ENCODE measurements at regions not wholly inside any gene's neighbourhood (a gene's known extent, or its start where the extent isn't known, plus 50 kb on each side); places are given as distances from the start of the nearest gene placed in this dataset.

DNA sequence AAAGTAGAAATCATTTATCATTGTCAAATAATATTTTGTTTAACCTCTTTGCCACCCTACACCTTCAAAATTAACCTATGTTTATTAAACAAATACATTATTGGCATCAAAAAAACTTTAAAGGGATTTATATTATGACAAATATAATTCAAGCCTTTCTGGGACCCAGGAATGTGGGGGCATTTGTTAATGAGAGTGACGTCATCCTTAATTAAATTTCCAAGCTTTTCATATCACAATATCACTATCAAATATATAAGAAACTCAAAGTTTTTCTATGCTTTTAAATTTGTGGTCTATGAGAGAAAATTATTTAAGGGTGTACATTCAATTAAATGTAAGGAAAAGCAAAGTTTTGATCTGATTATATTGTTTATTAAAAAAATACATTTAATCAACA, 307.4 kb upstream of the POU3F3 start:
- H3K27me3 ChIP-seq (ENCODE audit: control insufficient read depth, insufficient read depth, low read length) = no peaks in the 10 kb centered on the region

DNA sequence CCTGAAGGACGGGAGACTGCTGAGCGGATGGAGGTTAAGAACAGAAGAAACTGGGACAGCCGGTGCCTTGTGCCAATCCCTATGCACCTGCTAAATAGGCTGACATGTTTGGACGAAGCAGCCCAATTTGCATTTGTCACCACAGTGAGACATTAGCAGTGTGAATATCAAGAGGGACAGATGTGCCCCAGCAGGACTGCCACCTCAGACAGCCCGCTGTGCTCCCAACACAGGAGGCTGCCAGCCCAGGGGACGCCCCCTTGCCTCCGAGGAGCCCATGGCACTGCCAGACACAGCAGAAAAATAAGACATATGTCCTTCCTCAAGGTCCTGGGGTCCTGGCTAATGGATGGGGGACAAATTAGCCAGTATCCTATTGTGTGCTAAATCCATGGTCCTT, 306.7 kb upstream of the POU3F3 start:
- H3K9ac ChIP-seq (ENCODE audit: low read length) = no peak overlapping the region

More for the DNA sequence above, 307.4 kb upstream of the POU3F3 start:
- Histone ChIP-seq H3K36me3 (ENCODE audit: control insufficient read depth, insufficient read depth, low read length) (no peaks in the 10 kb centered on the region), H3K9me3 (ENCODE audit: control insufficient read depth, insufficient read depth, low read depth, low read length) (no peaks in the 10 kb centered on the region), H3K27ac (ENCODE audit: low read depth, low read length) (no peak overlapping the region), H3K9ac (ENCODE audit: low read length) (no peak overlapping the region), H3K4me1 (ENCODE audit: control insufficient read depth, insufficient read depth, low read length) (no peaks in the 10 kb centered on the region), H3K4me3 (ENCODE audit: low read depth, low read length) (no peak overlapping the region)

DNA sequence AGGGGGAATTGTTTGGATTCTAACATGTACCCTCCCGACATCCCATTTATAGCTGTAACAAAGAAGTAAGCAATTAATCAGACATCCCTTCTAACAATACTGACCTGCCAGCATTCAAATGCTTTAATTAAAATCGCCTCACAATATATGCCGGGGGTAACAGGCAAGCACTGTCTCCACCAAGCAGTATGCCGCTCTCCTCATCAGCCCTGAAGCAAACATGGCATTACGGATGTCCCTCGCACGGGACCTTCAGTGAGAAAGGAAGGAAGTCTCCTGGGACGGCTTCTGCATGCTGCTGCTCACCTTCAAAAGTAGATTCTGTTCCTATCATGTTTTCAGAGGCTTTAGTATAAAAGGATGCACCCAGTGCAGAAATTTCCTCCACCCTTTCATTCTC, 292.7 kb upstream of the POU3F3 start:
- Histone ChIP-seq H3K27me3 (ENCODE audit: control insufficient read depth, insufficient read depth, low read length) (no peaks in the 10 kb centered on the region), H3K27ac (ENCODE audit: low read depth, low read length) (no peak overlapping the region), H3K4me3 (ENCODE audit: low read depth, low read length) (no peak overlapping the region), H3K9me3 (ENCODE audit: control insufficient read depth, insufficient read depth, low read depth, low read length) (no peaks in the 10 kb centered on the region), H3K4me1 (ENCODE audit: control insufficient read depth, insufficient read depth, low read length) (peaks cover 12% of the 10 kb centered on the region; the same call in 1 of the 2 replicates), H3K36me3 (ENCODE audit: control insufficient read depth, insufficient read depth, low read length) (no peaks in the 10 kb centered on the region), H3K9ac (ENCODE audit: low read length) (no peak overlapping the region)

More for the DNA sequence above, 306.7 kb upstream of the POU3F3 start:
- no peaks in the 10 kb centered on the region for H3K36me3 ChIP-seq (ENCODE audit: control insufficient read depth, insufficient read depth, low read length)
- H3K4me3 ChIP-seq (ENCODE audit: low read depth, low read length) = no peak overlapping the region
- no peaks in the 10 kb centered on the region for H3K4me1 ChIP-seq (ENCODE audit: control insufficient read depth, insufficient read depth, low read length)
- H3K27me3 ChIP-seq (ENCODE audit: control insufficient read depth, insufficient read depth, low read length) = no peaks in the 10 kb centered on the region
- H3K27ac ChIP-seq (ENCODE audit: low read depth, low read length) = no peak overlapping the region
- H3K9me3 ChIP-seq (ENCODE audit: control insufficient read depth, insufficient read depth, low read depth, low read length) = no peaks in the 10 kb centered on the region

DNA sequence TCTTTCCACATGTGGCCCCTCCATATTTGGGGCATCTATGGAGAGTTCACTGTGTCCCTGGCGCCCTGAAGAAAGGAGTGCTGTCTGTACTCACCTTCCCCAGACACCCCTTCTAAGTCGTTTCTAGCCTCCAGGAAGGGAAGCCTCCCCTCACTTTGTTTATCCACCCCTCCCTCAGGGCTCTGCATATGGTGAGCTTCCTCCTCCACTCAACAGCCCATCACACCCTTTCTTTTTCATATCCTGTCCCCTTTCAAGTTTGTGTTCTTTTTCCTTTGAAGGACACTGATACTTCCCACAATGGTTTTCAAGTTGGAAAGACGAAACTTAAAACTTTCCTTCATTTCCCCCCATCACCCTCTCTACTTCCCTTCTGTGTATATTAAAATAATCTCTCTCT, 291.4 kb upstream of the POU3F3 start:
- no peaks in the 10 kb centered on the region for H3K9me3 ChIP-seq (ENCODE audit: control insufficient read depth, insufficient read depth, low read depth, low read length)
- no peak overlapping the region for H3K9ac ChIP-seq (ENCODE audit: low read length)
- peaks cover 12% of the 10 kb centered on the region; the same call in 1 of the 2 replicates for H3K4me1 ChIP-seq (ENCODE audit: control insufficient read depth, insufficient read depth, low read length)
- no peak overlapping the region for H3K4me3 ChIP-seq (ENCODE audit: low read depth, low read length)
- no peaks in the 10 kb centered on the region for H3K36me3 ChIP-seq (ENCODE audit: control insufficient read depth, insufficient read depth, low read length)
- H3K27me3 ChIP-seq (ENCODE audit: control insufficient read depth, insufficient read depth, low read length) = no peaks in the 10 kb centered on the region
- no peak overlapping the region for H3K27ac ChIP-seq (ENCODE audit: low read depth, low read length)

DNA sequence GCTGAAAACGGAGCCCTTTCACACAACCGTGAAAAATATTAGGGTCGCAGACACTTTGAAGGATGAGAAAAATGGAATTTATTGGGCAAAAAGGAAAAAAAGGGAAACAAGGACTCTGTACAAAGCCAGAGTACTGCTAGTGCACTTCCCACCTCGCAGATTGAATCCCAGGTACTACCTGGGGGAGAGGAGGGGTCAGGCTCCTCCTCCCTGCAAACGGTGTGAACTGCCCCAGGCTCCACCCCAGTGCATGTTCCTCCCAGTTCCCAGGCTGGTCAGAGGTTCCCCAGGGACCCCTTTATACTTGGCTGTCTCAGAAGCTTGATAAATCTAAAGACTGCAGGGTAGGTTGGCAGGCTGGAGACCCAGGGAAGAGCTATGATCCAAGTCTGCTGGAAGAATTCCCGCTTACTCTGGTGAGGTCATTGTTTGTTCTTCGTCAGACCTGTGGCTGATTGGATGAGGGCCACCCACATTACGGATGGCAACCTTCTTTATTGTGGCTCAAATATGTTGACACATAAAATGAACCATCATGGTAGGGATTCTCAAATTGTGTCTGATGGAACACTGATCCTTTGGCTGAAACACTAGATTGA, 290.4 kb upstream of the POU3F3 start:
- Histone ChIP-seq H3K36me3 (ENCODE audit: control insufficient read depth, insufficient read depth, low read length) (no peaks in the 10 kb centered on the region), H3K27ac (ENCODE audit: low read depth, low read length) (no peak overlapping the region), H3K27me3 (ENCODE audit: control insufficient read depth, insufficient read depth, low read length) (no peaks in the 10 kb centered on the region), H3K9ac (ENCODE audit: low read length) (no peak overlapping the region), H3K4me1 (ENCODE audit: control insufficient read depth, insufficient read depth, low read length) (peaks cover 12% of the 10 kb centered on the region; the same call in 1 of the 2 replicates), H3K4me3 (ENCODE audit: low read depth, low read length) (no peak overlapping the region), H3K9me3 (ENCODE audit: control insufficient read depth, insufficient read depth, low read depth, low read length) (no peaks in the 10 kb centered on the region)

DNA sequence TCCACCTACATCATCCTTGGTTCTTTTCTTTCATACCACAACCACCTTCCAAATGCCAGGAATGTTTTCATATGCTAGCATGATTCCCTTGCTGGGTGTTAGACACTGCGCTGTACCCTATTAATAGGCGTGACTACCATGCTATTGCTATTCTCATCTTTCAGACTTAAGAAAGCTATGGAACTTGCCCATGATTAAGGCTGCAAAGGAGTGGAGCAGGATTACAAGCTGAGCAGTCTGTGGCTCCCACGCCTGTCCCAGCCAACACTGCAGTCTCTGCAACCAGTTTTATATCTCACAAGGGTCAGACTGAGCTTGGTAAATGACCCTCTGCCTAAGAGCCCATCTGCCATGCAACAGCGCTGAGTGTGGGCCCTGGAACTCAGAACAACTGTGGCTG, 285.7 kb upstream of the POU3F3 start:
- H3K27ac ChIP-seq (ENCODE audit: low read depth, low read length) = no peak overlapping the region
- H3K4me3 ChIP-seq (ENCODE audit: low read depth, low read length) = no peak overlapping the region
- H3K27me3 ChIP-seq (ENCODE audit: control insufficient read depth, insufficient read depth, low read length) = no peaks in the 10 kb centered on the region
- no peaks in the 10 kb centered on the region for H3K9me3 ChIP-seq (ENCODE audit: control insufficient read depth, insufficient read depth, low read depth, low read length)
- no peak overlapping the region for H3K9ac ChIP-seq (ENCODE audit: low read length)
- H3K36me3 ChIP-seq (ENCODE audit: control insufficient read depth, insufficient read depth, low read length) = no peaks in the 10 kb centered on the region
- 0 out of 2 replicates have a peak, but pooled peaks cover 2% of the 10 kb centered on the region for H3K4me1 ChIP-seq (ENCODE audit: control insufficient read depth, insufficient read depth, low read length)

DNA sequence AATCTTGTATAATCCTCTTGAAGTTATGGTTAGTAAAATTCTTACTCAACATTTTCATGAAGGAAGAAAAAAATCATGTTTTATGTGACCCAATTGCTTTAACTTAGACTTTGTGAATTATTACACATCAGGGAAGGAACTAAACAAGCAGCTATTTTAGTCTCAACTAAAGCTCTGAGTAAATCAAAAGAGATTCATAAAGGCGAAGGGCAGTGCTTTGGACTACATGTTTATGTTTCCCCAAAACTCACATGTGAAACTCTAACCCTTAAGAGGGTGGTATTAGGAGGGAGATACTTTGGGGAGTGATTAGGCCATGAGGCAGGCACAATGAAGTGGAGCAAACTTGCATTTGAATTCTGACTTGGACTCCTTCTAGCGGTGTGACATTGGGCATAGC, 283.7 kb upstream of the POU3F3 start:
- no peaks in the 10 kb centered on the region for H3K9me3 ChIP-seq (ENCODE audit: control insufficient read depth, insufficient read depth, low read depth, low read length)
- H3K4me3 ChIP-seq (ENCODE audit: low read depth, low read length) = no peak overlapping the region
- no peaks in the 10 kb centered on the region for H3K27me3 ChIP-seq (ENCODE audit: control insufficient read depth, insufficient read depth, low read length)
- no peaks in the 10 kb centered on the region for H3K36me3 ChIP-seq (ENCODE audit: control insufficient read depth, insufficient read depth, low read length)
- H3K9ac ChIP-seq (ENCODE audit: low read length) = no peak overlapping the region
- H3K27ac ChIP-seq (ENCODE audit: low read depth, low read length) = no peak overlapping the region
- no peaks in the 10 kb centered on the region for H3K4me1 ChIP-seq (ENCODE audit: control insufficient read depth, insufficient read depth, low read length)

DNA sequence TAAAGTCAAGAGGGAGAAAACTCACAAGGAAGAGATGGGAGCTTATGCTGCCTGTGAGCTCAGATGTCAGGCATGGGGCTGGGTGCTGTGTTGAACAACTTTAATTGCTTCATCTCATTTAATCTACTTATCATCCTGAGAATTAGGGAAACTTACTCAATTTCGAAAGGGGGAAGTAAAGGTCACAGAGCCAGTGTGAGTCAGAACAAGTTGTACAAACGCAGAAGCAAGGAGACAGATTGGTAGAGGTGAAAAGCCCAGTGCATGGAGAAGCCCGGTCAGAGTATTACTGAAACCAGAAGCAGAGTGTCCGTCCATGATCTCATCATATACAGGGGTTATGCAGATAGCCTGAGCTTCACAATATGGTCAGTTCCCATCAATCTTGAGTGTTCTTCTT, 281.1 kb upstream of the POU3F3 start:
- no peaks in the 10 kb centered on the region for H3K27me3 ChIP-seq (ENCODE audit: control insufficient read depth, insufficient read depth, low read length)
- no peaks in the 10 kb centered on the region for H3K9me3 ChIP-seq (ENCODE audit: control insufficient read depth, insufficient read depth, low read depth, low read length)
- no peak overlapping the region for H3K4me3 ChIP-seq (ENCODE audit: low read depth, low read length)
- H3K36me3 ChIP-seq (ENCODE audit: control insufficient read depth, insufficient read depth, low read length) = no peaks in the 10 kb centered on the region
- no peak overlapping the region for H3K9ac ChIP-seq (ENCODE audit: low read length)
- no peaks in the 10 kb centered on the region for H3K4me1 ChIP-seq (ENCODE audit: control insufficient read depth, insufficient read depth, low read length)
- H3K27ac ChIP-seq (ENCODE audit: low read depth, low read length) = no peak overlapping the region

DNA sequence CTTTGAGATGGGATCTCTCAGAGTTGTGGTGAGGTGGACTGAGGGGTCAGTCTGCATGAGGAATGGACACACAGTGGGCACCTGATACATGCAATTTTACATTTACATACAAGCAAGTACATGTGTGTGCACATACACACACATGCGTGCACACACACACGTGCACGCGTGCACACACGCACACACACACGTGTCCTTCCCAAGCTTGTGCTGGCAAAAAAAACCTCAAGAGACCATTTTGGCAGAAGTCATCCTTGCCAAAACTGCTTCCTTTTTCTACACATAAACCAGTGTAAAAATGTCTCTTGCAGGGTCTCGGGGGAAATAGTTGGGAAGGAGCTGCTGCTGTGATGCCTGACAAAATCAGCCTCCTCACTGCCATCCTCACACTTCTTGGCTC, 279.5 kb upstream of the POU3F3 start:
- Histone ChIP-seq H3K9ac (ENCODE audit: low read length) (no peak overlapping the region), H3K4me1 (ENCODE audit: control insufficient read depth, insufficient read depth, low read length) (no peaks in the 10 kb centered on the region), H3K27ac (ENCODE audit: low read depth, low read length) (no peak overlapping the region), H3K4me3 (ENCODE audit: low read depth, low read length) (no peak overlapping the region), H3K9me3 (ENCODE audit: control insufficient read depth, insufficient read depth, low read depth, low read length) (no peaks in the 10 kb centered on the region), H3K36me3 (ENCODE audit: control insufficient read depth, insufficient read depth, low read length) (no peaks in the 10 kb centered on the region), H3K27me3 (ENCODE audit: control insufficient read depth, insufficient read depth, low read length) (no peaks in the 10 kb centered on the region)

DNA sequence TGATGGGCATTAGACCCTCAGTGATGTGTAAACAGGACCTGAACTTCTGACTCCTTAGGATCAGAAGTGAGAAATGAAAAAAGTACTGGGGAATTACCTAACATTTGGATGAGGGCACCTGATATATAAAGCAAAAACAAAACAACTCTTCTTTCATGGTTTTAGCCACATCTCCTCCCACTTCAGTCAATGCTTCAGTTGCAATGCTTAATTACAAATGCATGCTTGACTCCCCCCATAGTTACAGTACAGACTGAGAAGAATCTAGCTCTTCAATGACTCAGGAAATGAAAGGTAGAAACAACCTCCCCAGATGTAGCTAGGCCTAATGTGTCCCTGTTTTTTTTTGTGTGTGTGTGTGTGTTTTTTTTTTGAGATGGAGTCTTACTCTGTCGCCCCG, 276.8 kb upstream of the POU3F3 start:
- no peaks in the 10 kb centered on the region for H3K27me3 ChIP-seq (ENCODE audit: control insufficient read depth, insufficient read depth, low read length)
- no peaks in the 10 kb centered on the region for H3K36me3 ChIP-seq (ENCODE audit: control insufficient read depth, insufficient read depth, low read length)
- no peaks in the 10 kb centered on the region for H3K9me3 ChIP-seq (ENCODE audit: control insufficient read depth, insufficient read depth, low read depth, low read length)
- H3K4me1 ChIP-seq (ENCODE audit: control insufficient read depth, insufficient read depth, low read length) = peaks cover 7% of the 10 kb centered on the region; the same call in 1 of the 2 replicates
- H3K4me3 ChIP-seq (ENCODE audit: low read depth, low read length) = no peak overlapping the region
- H3K27ac ChIP-seq (ENCODE audit: low read depth, low read length) = no peak overlapping the region
- no peak overlapping the region for H3K9ac ChIP-seq (ENCODE audit: low read length)

DNA sequence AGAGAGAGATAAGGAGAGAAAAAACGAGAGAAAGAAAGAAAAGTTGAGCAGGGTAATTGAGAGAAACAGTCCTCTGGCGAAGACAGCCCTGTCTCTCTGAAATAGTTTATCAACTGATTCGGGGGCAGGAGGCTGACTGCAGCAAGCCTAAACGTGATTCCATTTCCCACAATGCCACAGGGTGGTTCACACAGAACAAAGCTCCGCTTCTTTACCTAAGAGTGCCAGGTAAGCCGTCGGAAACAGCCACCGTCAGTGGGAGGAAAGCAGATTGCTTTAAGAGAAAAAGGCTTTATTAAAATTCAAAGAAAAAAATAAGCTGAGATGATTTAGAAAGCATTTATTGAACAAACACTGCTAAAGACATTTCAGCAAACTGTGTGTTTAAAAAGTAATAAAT, 271.4 kb upstream of the POU3F3 start:
- H3K4me3 ChIP-seq (ENCODE audit: low read depth, low read length) = no peak overlapping the region

DNA sequence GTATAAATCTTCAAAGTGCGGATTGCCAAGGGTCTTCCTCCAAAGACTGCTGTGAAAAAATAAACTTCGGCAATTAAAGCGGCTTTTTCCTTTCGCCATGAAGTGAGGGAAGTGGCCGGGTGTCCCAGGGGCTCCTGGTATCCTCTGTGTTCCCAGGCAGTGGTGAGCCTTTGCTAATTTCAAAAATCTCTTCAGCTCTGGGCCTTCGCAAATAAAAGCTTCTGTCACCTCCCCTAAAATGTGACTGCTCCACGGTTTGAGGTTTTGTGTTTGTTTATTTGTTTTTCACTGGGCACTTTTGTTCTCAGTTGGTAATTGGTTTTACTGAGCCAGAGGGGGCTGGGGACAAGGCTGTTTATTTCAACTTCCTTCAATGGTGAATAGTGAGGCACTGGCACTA, 270.1 kb upstream of the POU3F3 start:
- Histone ChIP-seq H3K4me3 (ENCODE audit: low read depth, low read length) (no peak overlapping the region), H3K36me3 (ENCODE audit: control insufficient read depth, insufficient read depth, low read length) (no peaks in the 10 kb centered on the region), H3K4me1 (ENCODE audit: control insufficient read depth, insufficient read depth, low read length) (peaks cover 14% of the 10 kb centered on the region), H3K27me3 (ENCODE audit: control insufficient read depth, insufficient read depth, low read length) (no peaks in the 10 kb centered on the region), H3K9ac (ENCODE audit: low read length) (no peak overlapping the region), H3K9me3 (ENCODE audit: control insufficient read depth, insufficient read depth, low read depth, low read length) (no peaks in the 10 kb centered on the region), H3K27ac (ENCODE audit: low read depth, low read length) (no peak overlapping the region)

More for the DNA sequence above, 271.4 kb upstream of the POU3F3 start:
- Histone ChIP-seq H3K36me3 (ENCODE audit: control insufficient read depth, insufficient read depth, low read length) (no peaks in the 10 kb centered on the region), H3K27ac (ENCODE audit: low read depth, low read length) (no peak overlapping the region), H3K9me3 (ENCODE audit: control insufficient read depth, insufficient read depth, low read depth, low read length) (no peaks in the 10 kb centered on the region), H3K27me3 (ENCODE audit: control insufficient read depth, insufficient read depth, low read length) (no peaks in the 10 kb centered on the region), H3K9ac (ENCODE audit: low read length) (no peak overlapping the region), H3K4me1 (ENCODE audit: control insufficient read depth, insufficient read depth, low read length) (peaks cover 14% of the 10 kb centered on the region)

All from HUES6 (cell line).